ENCODE measurements at regions not wholly inside any gene's neighbourhood (a gene's known extent, or its start where the extent isn't known, plus 50 kb on each side); places are given as distances from the start of the nearest gene placed in this dataset.

DNA sequence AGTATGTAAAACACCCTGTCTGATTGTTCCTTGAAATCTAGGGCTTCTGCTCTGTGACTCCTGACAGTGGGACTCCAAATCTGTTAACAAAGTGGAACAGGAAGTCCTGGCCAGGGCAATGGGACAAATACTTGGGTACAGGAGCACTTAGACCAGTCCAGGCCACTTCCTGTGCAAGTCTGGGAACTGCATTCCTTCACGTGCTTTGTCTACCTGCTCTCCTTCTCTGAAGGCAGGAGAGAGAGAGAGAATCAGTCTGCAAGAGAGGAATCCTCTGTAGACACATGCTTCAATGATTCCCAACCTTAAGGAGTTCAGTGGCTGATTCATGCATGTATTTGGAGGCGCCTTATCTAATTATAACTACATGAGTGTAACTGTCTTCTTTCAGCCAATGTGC, 530.2 kb downstream of the GATA3 start:
- TF ChIP-seq EZH2 (IDR thresholded peaks at IDR 0.05; ENCODE audit: insufficient read depth, poor library complexity, severe bottlenecking) = no peak
- no peak for TF ChIP-seq EZH2phosphoT487 (IDR thresholded peaks at IDR 0.05; ENCODE audit: insufficient read depth, low read depth)
